Lower lobe of right lung (tissue), 2 donors: ENCODE measurements at regions not wholly inside any gene's neighbourhood (a gene's known extent, or its start where the extent isn't known, plus 50 kb on each side); places are given as distances from the start of the nearest gene placed in this dataset.

ENCODE experiments used
- ATAC-seq, 2 donors: fragments of 200-7000 bp; cut with Tn5 transposase; one replicate each; pipeline ENCODE4 v1.9.1; 2020 to 2022; ENCODE audit warnings: mild to moderate bottlenecking in 2 of 2, moderate library complexity in 2 of 2
- DNase-seq: peaks from one replicate; pipeline ENCODE4 v3.0.0-alpha.2; 2020
- H3K27ac ChIP-seq: fragments of 200-600 bp; one replicate; pipeline ENCODE4 v1.8.0; 2022
- H3K27me3 ChIP-seq: fragments of 200-600 bp; one replicate; pipeline ENCODE4 v1.8.0; 2022; ENCODE audit warnings: low read depth
- H3K36me3 ChIP-seq: fragments of 200-600 bp; one replicate; pipeline ENCODE4 v1.8.0; 2022; ENCODE audit warnings: mild to moderate bottlenecking
- H3K4me1 ChIP-seq: fragments of 200-600 bp; one replicate; pipeline ENCODE4 v1.8.0; 2022
- H3K4me3 ChIP-seq: fragments of 200-600 bp; one replicate; pipeline ENCODE4 v1.8.0; 2022; ENCODE audit warnings: mild to moderate bottlenecking
- H3K9me3 ChIP-seq: fragments of 200-600 bp; one replicate; pipeline ENCODE4 v1.8.0; 2022
- CTCF ChIP-seq: fragments of 200-600 bp; IDR thresholded peaks from one replicate; pipeline ENCODE4 v1.8.0; 2022; ENCODE audit warnings: antibody characterized with exemption, mild to moderate bottlenecking
- intact Hi-C: fragments of 100-400 bp; cut with DNase I; formaldehyde crosslinking; loops from one replicate; pipeline ENCODE4 v1.11.0; 2022
- donor health status: DM: no; HTN: yes; CAD: no; lungs with severe emphysema.

- intact Hi-C loops = no loop called here
- TF ChIP-seq CTCF = no peak
- Histone ChIP-seq H3K27ac (no peak overlapping the region), H3K4me1 (no peaks in the 10 kb centered on the region), H3K4me3 (no peak overlapping the region), H3K27me3 (no peaks in the 10 kb centered on the region), H3K36me3 (no peaks in the 10 kb centered on the region), H3K9me3 (no peaks in the 10 kb centered on the region)
- ATAC-seq (no peak), DNase-seq (no peak)
These were observed 56.7 kb upstream of the C1QTNF9B start for GRCh38 chr13:23953860-23954512.

DNA sequence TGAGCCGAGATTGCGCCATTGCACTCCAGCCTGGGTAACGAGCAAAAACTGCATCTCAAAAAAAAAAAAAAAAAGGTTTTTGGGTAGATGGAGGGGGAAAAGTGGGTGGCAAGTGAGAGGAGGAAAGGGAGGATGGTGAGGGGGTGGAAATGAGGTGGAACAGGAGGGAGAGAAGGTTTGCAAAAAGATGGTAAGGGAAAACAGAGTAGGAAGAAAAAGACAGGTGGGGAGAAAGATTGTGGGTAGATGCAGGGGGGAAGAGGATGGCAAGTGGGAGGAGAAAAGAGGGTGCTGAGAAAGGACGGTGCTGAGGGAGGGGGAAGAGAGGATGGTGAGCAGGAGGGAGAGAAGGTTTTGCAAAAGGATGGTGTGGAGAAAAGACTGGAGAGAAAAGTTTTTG is 57.8 kb upstream of the C1QTNF9B start:
- no peaks in the 10 kb centered on the region for H3K27me3 ChIP-seq
- no peak overlapping the region for H3K4me3 ChIP-seq
- ATAC-seq (no peak), DNase-seq (no peak)
- no peak overlapping the region for H3K27ac ChIP-seq
- no peaks in the 10 kb centered on the region for H3K4me1 ChIP-seq
- no peaks in the 10 kb centered on the region for H3K9me3 ChIP-seq
- H3K36me3 ChIP-seq = no peaks in the 10 kb centered on the region
- intact Hi-C loops = no loop called here
- no peak for TF ChIP-seq CTCF

DNA sequence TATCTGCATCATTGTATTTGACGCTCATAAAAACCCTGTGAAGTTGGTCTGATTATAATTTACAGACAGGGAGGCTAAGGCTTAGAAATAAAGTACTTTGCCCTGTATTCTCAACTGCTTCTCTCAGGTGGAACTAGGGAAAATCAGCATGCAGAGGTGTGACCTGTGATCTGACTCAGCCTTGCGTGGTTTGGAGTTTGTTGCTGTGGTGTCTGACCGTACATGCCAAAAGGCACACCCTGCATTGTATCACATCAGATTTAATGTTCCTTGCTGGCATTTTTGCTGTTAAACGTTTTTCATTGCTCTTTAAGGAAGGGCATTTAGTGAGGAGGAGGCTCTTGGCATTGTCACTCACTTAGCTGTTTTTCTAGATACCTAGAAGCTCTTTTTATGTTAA is 58.8 kb upstream of the C1QTNF9B start:
- no peak overlapping the region for H3K4me3 ChIP-seq
- intact Hi-C loops = no loop called here
- DNase-seq = no peak
- no peaks in the 10 kb centered on the region for H3K9me3 ChIP-seq
- no peak overlapping the region for H3K27ac ChIP-seq
- H3K4me1 ChIP-seq = no peaks in the 10 kb centered on the region
- no peaks in the 10 kb centered on the region for H3K36me3 ChIP-seq
- H3K27me3 ChIP-seq = no peaks in the 10 kb centered on the region
- ATAC-seq = peak in 1 of 2 donors; percentile 45
- no peak for TF ChIP-seq CTCF

- no peak for TF ChIP-seq CTCF
- no peak overlapping the region for H3K27ac ChIP-seq
- H3K27me3 ChIP-seq = no peaks in the 10 kb centered on the region
- no peaks in the 10 kb centered on the region for H3K9me3 ChIP-seq
- intact Hi-C loops = no loop called here
- no peak overlapping the region for H3K4me3 ChIP-seq
- DNase-seq = no peak
- ATAC-seq = no peak
- H3K4me1 ChIP-seq = no peaks in the 10 kb centered on the region
- no peaks in the 10 kb centered on the region for H3K36me3 ChIP-seq
These were observed 60.7 kb upstream of the C1QTNF9B start for GRCh38 chr13:23957981-23958380.

DNA sequence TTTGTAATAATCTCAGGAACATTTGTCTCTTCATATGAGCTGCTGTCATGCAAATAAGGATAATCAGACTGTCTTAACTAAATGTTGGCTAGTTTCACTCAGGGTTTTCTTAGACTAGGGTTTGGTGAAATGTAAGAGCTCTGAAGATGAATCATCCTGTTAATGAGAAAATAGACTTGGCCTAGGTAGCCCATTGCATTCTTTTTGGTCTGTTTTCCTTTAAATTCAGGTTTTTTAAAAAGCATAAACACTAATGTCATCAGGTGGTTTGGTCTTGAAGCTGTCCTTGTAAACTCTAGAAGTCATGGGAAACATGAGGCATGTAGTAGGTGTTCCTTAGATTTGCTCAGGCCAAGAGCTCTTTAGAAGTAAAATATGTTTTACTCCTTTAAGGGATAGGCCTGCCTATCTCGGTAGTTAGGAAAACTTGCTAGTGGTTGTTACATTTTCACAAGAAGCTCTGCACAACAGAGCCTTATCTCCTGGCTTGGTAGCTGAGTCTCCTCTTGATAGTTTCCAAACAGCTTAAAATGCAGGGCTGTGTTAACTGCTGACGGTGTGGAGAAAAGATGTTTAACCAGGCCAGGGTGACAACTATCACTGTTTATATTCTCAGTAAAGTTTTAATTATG is 62.0 kb upstream of the C1QTNF9B start:
- no peaks in the 10 kb centered on the region for H3K27me3 ChIP-seq
- no peak overlapping the region for H3K27ac ChIP-seq
- intact Hi-C loops = no loop called here
- ATAC-seq (peak in 1 of 2 donors; percentile 14), DNase-seq (no peak)
- H3K4me1 ChIP-seq = no peaks in the 10 kb centered on the region
- H3K9me3 ChIP-seq = no peaks in the 10 kb centered on the region
- no peak for TF ChIP-seq CTCF
- no peak overlapping the region for H3K4me3 ChIP-seq
- no peaks in the 10 kb centered on the region for H3K36me3 ChIP-seq
